ENCODE measurements at regions not wholly inside any gene's neighbourhood (a gene's known extent, or its start where the extent isn't known, plus 50 kb on each side); places are given as distances from the start of the nearest gene placed in this dataset.

- no peaks in the 10 kb centered on the region for H3K79me2 ChIP-seq (ENCODE audit: low read length)
- no peaks in the 10 kb centered on the region for H3K9me3 ChIP-seq (ENCODE audit: insufficient read depth, low read length)
- H3K27ac ChIP-seq (ENCODE audit: low read length) = no peak overlapping the region
- H3K4me3 ChIP-seq (ENCODE audit: low read length) = no peak overlapping the region
- no peaks in the 10 kb centered on the region for H3K36me3 ChIP-seq (replicated peaks; ENCODE audit: low read depth, low read length)
- H3K4me2 ChIP-seq (ENCODE audit: low read length) = no peak overlapping the region
- no peak overlapping the region for H3K9ac ChIP-seq (ENCODE audit: low read length)
- no peaks in the 10 kb centered on the region for H3K4me1 ChIP-seq (ENCODE audit: low read length)
- TF ChIP-seq, protein P1, sequence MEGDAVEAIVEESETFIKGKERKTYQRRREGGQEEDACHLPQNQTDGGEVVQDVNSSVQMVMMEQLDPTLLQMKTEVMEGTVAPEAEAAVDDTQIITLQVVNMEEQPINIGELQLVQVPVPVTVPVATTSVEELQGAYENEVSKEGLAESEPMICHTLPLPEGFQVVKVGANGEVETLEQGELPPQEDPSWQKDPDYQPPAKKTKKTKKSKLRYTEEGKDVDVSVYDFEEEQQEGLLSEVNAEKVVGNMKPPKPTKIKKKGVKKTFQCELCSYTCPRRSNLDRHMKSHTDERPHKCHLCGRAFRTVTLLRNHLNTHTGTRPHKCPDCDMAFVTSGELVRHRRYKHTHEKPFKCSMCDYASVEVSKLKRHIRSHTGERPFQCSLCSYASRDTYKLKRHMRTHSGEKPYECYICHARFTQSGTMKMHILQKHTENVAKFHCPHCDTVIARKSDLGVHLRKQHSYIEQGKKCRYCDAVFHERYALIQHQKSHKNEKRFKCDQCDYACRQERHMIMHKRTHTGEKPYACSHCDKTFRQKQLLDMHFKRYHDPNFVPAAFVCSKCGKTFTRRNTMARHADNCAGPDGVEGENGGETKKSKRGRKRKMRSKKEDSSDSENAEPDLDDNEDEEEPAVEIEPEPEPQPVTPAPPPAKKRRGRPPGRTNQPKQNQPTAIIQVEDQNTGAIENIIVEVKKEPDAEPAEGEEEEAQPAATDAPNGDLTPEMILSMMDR (IDR thresholded peaks at IDR 0.05; ENCODE audit: low read depth, low read length) = no peak
- TF ChIP-seq EZH2phosphoT487 (IDR thresholded peaks at IDR 0.05; ENCODE audit: low read depth) = no peak
- H3K27me3 ChIP-seq (ENCODE audit: low read depth, low read length) = no peaks in the 10 kb centered on the region
- no peak overlapping the region for H2AFZ ChIP-seq (ENCODE audit: low read depth, low read length)
- H4K20me1 ChIP-seq (ENCODE audit: insufficient read depth, low read length) = no peaks in the 10 kb centered on the region
Measured at GRCh38 chrX:57848857-57849256, 61.4 kb downstream of the ZXDA start.

DNA sequence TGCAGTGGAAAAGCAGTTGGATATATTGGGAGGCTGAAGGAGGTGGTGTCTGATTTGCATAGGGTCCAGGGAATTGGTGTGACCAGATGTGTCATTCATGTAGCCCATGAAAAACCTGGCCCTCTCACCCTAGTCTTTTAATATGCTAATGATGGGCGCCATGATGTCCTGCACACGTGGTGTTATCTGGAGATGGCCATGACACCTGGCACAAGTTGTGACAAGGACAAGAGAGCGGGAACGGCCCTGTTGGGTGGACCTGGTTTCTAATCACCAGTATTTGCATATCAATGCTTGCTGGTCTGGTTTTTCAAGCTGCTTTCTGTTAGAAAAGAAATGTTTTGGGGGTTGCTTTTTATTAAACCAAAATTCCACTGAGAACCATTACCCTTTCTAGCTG lies 87.4 kb downstream of the ZXDA start:
- TF ChIP-seq, protein P1 (IDR thresholded peaks at IDR 0.05; ENCODE audit: low read depth, low read length) = no peak
- TF ChIP-seq EZH2phosphoT487 (IDR thresholded peaks at IDR 0.05; ENCODE audit: low read depth) = no peak
- Histone ChIP-seq H3K9me3 (ENCODE audit: insufficient read depth, low read length) (no peaks in the 10 kb centered on the region), H3K9ac (ENCODE audit: low read length) (no peak overlapping the region), H3K27me3 (ENCODE audit: low read depth, low read length) (no peaks in the 10 kb centered on the region), H3K4me3 (ENCODE audit: low read length) (peak overlapping the region; percentile 70), H3K4me2 (ENCODE audit: low read length) (peak overlapping the region; percentile 82), H3K36me3 (replicated peaks; ENCODE audit: low read depth, low read length) (no peaks in the 10 kb centered on the region), H3K79me2 (ENCODE audit: low read length) (no peaks in the 10 kb centered on the region), H3K27ac (ENCODE audit: low read length) (no peak overlapping the region), H3K4me1 (ENCODE audit: low read length) (peaks cover 4% of the 10 kb centered on the region; the same call in 1 of the 2 replicates), H4K20me1 (ENCODE audit: insufficient read depth, low read length) (no peaks in the 10 kb centered on the region), H2AFZ (ENCODE audit: low read depth, low read length) (no peak overlapping the region)

DNA sequence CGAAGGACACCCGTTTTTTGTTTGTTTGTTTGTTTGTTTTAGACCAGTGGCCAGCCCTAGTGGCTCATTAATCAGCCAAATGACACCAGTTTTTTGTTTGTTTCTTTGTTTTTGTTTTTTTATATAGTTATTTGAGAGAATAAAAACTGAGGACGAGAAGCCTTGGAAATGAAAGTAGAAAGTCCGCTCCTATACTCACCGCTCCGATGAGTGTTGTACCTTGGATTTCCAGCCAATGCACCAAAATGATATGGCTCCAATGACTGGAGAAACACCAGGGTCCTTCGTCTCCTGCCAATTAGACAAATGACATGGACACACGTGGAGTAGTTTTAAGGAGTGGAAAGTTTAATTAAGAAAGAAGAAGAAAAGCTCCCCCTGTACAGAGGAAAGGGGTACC lies 87.9 kb downstream of the ZXDA start:
- no peaks in the 10 kb centered on the region for H3K27me3 ChIP-seq (ENCODE audit: low read depth, low read length)
- no peak overlapping the region for H3K9ac ChIP-seq (ENCODE audit: low read length)

DNA sequence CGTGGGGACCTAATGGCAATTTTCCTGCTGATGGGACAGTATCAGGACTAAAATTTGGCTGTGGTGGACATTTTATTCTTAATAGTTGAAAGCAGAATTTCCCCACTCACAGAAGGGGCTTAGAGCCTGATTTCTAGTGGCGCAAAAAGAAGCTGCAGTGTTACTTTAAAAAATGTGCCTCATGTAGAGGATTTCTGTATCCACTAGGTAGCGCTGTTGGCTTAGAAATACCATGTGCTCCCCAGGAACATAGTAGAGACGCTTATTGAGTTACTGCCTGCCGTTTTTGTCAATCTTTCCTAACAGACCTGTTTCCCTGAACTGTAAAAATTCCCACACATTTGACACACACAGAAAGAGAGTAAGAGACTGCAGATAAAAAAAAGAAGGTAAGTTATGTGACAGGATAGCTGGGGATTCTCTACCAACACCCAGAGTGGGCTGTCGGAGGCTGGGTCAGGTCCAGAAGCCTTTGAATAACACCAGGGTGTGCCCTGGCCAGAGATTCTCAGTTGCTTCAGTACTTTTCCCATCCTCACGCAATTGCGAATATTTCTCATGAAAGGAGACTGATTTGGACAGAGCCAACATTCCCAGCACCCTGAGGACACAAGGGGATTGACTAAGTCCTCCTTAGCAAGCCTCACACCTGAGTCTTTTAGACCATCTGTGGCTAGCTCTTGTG lies 88.4 kb downstream of the ZXDA start:
- Histone ChIP-seq H3K27me3 (ENCODE audit: low read depth, low read length) (no peaks in the 10 kb centered on the region), H3K27ac (ENCODE audit: low read length) (no peak overlapping the region), H3K9me3 (ENCODE audit: insufficient read depth, low read length) (no peaks in the 10 kb centered on the region), H3K4me2 (ENCODE audit: low read length) (peak overlapping the region; percentile 82), H4K20me1 (ENCODE audit: insufficient read depth, low read length) (no peaks in the 10 kb centered on the region), H3K9ac (ENCODE audit: low read length) (no peak overlapping the region), H3K79me2 (ENCODE audit: low read length) (no peaks in the 10 kb centered on the region), H3K4me3 (ENCODE audit: low read length) (peak overlapping the region; percentile 70), H3K4me1 (ENCODE audit: low read length) (peaks cover 4% of the 10 kb centered on the region; the same call in 1 of the 2 replicates), H2AFZ (ENCODE audit: low read depth, low read length) (peak overlapping the region; percentile 94), H3K36me3 (replicated peaks; ENCODE audit: low read depth, low read length) (no peaks in the 10 kb centered on the region)
- TF ChIP-seq EZH2phosphoT487 (IDR thresholded peaks at IDR 0.05; ENCODE audit: low read depth) = no peak
- TF ChIP-seq, protein P1 (IDR thresholded peaks at IDR 0.05; ENCODE audit: low read depth, low read length) = peak; percentile 63

More for the DNA sequence above, 87.9 kb downstream of the ZXDA start:
- H3K27ac ChIP-seq (ENCODE audit: low read length) = no peak overlapping the region
- H3K9me3 ChIP-seq (ENCODE audit: insufficient read depth, low read length) = no peaks in the 10 kb centered on the region
- H3K4me2 ChIP-seq (ENCODE audit: low read length) = peak overlapping the region; percentile 82
- TF ChIP-seq, protein P1 (IDR thresholded peaks at IDR 0.05; ENCODE audit: low read depth, low read length) = no peak
- no peak for TF ChIP-seq EZH2phosphoT487 (IDR thresholded peaks at IDR 0.05; ENCODE audit: low read depth)
- peak overlapping the region; percentile 70 for H3K4me3 ChIP-seq (ENCODE audit: low read length)
- no peaks in the 10 kb centered on the region for H3K36me3 ChIP-seq (replicated peaks; ENCODE audit: low read depth, low read length)
- H3K79me2 ChIP-seq (ENCODE audit: low read length) = no peaks in the 10 kb centered on the region
- peaks cover 4% of the 10 kb centered on the region; the same call in 1 of the 2 replicates for H3K4me1 ChIP-seq (ENCODE audit: low read length)
- H4K20me1 ChIP-seq (ENCODE audit: insufficient read depth, low read length) = no peaks in the 10 kb centered on the region
- peak overlapping the region; percentile 94 for H2AFZ ChIP-seq (ENCODE audit: low read depth, low read length)

Measured in OCI-LY3 (cell line).